ENCODE measurements at regions not wholly inside any gene's neighbourhood (a gene's known extent, or its start where the extent isn't known, plus 50 kb on each side); places are given as distances from the start of the nearest gene placed in this dataset.
A peak's percentile ranks its signal among the peaks of the same experiment; 100 is the strongest.
"Not testable (repeated sequence)": the region's sequence is repeated elsewhere in the genome, so short reads cannot be mapped to it uniquely, and the experiment has no call there.

DNA sequence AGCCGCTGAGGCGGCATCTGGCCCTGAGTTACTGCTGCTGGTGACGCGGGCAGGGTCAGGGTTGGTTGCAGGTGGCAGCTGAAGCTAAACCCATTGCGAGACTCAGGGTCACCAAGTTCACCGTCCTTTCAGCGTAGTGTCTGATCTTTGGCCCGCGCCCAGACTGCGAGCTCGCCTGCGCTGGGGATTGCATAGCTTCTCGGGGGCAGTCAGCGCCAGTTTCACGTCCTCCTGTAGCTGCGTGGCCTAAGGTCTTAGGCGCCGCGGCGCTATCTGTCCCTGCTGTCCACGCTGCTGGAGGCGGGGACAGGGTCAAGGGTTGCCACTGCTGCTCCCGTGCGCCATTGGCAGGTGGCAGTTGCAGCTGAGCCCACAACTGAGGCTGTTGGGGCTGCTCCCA lies 581.3 kb downstream of the TUBA3C start:
- not testable (repeated sequence) for DNase-seq; H3K9me3 ChIP-seq (ENCODE audit: control insufficient read depth in 2 of 2, low read length in 2 of 2); H3K4me1 Mint-ChIP-seq; ATAC-seq (ENCODE audit: low read depth in 2 of 2); H3K27ac ChIP-seq (ENCODE audit: insufficient read depth, low read length, poor library complexity, severe bottlenecking); H3K36me3 ChIP-seq (ENCODE audit: control insufficient read depth, insufficient read depth, low read length); H3K27ac Mint-ChIP-seq; H3K27me3 ChIP-seq (ENCODE audit: control insufficient read depth, insufficient read depth, low read length); H3K4me3 Mint-ChIP-seq; H3K4me3 ChIP-seq (ENCODE audit: low read depth, low read length); H3K4me1 ChIP-seq (ENCODE audit: control insufficient read depth, insufficient read depth, low read length, poor library complexity, severe bottlenecking); H3K27me3 Mint-ChIP-seq; H3K36me3 Mint-ChIP-seq
- H3K9me3 Mint-ChIP-seq, result peaks cover 0 to 11% (median 0%) of the 10 kb centered on the region in 7 donors

DNA sequence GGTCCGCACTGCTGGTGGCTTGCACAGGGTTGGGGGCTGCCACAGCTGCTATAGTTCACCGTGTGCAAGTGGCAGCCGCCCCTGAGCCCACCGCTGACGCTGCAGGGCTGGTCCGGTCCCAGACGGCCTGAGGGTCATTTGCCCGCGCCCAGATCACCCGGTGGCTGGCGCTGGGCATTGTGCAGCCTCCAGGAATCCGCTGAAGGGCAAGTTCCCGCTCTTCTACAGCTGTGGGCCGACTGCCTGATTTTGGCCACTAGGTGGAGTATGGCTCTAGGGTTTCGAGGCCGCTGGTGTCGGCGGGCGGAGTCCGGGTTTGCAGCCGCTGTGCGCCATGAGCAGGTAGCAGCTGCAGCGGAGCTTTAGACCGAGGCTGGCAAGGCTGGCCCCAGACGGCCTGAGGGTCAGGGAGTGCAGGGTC lies 581.8 kb downstream of the TUBA3C start:
- not testable (repeated sequence) for ATAC-seq (ENCODE audit: low read depth in 2 of 2); H3K27ac ChIP-seq (ENCODE audit: insufficient read depth, low read length, poor library complexity, severe bottlenecking); H3K9me3 ChIP-seq (ENCODE audit: control insufficient read depth in 2 of 2, low read length in 2 of 2); H3K4me1 Mint-ChIP-seq; H3K27me3 ChIP-seq (ENCODE audit: control insufficient read depth, insufficient read depth, low read length); H3K4me3 Mint-ChIP-seq; H3K27me3 Mint-ChIP-seq; H3K36me3 ChIP-seq (ENCODE audit: control insufficient read depth, insufficient read depth, low read length); H3K27ac Mint-ChIP-seq; H3K4me1 ChIP-seq (ENCODE audit: control insufficient read depth, insufficient read depth, low read length, poor library complexity, severe bottlenecking); H3K4me3 ChIP-seq (ENCODE audit: low read depth, low read length); H3K36me3 Mint-ChIP-seq
- peaks cover 0 to 11% (median 1%) of the 10 kb centered on the region in 7 donors for H3K9me3 Mint-ChIP-seq
- DNase-seq, result peak in 1 of 3 donors; percentile 8

DNA sequence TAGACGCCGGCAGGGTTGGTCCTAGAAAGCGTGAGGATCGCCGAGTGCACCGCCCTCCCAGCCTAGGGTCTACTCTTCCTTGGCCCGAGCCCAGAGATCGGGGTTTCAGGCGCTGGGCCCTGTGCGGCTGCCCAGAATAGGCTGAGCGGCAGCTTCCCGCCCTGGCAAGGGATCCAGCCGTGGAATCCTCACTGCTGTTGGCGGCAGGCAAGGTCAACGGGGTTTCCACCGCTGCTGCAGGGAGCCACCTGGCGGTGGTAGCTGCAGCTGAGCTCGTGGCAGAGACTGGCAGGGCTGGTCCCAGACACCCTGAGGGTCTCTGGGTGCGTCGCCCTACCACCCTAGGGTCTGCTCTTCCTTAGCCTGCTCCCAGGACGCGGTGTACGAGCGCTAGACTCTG lies 583.1 kb downstream of the TUBA3C start:
- not testable (repeated sequence) for H3K27me3 ChIP-seq (ENCODE audit: control insufficient read depth, insufficient read depth, low read length); H3K27me3 Mint-ChIP-seq; H3K4me3 ChIP-seq (ENCODE audit: low read depth, low read length); ATAC-seq (ENCODE audit: low read depth in 2 of 2); H3K9me3 ChIP-seq (ENCODE audit: control insufficient read depth in 2 of 2, low read length in 2 of 2); H3K36me3 Mint-ChIP-seq; H3K27ac ChIP-seq (ENCODE audit: insufficient read depth, low read length, poor library complexity, severe bottlenecking); H3K36me3 ChIP-seq (ENCODE audit: control insufficient read depth, insufficient read depth, low read length); DNase-seq; H3K27ac Mint-ChIP-seq; H3K4me1 Mint-ChIP-seq; H3K4me3 Mint-ChIP-seq; H3K4me1 ChIP-seq (ENCODE audit: control insufficient read depth, insufficient read depth, low read length, poor library complexity, severe bottlenecking)
- peaks cover 0 to 16% (median 4%) of the 10 kb centered on the region in 7 donors for H3K9me3 Mint-ChIP-seq

DNA sequence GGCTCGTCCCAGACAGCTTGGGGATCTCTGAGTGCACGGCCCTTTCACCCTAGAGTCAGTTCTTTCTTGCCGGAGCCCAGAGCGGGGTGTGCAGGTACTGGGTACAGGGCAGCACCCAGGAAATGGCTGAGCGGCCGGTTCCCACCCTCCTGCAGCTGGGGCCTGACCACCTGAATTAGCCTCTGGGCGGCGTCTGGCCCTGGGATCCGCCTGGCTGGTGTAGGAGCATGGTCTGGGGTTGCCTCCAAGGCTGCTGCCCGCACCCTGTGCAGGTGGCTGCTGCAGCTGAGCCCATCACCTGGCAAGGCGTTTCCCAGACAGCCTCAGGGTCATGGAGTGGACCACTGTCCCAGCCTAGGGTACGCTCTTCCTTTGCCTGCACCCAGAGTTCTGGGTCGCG lies 583.7 kb downstream of the TUBA3C start:
- H3K36me3 ChIP-seq (ENCODE audit: control insufficient read depth, insufficient read depth, low read length); H3K27me3 Mint-ChIP-seq; H3K4me1 ChIP-seq (ENCODE audit: control insufficient read depth, insufficient read depth, low read length, poor library complexity, severe bottlenecking); H3K4me3 ChIP-seq (ENCODE audit: low read depth, low read length); DNase-seq; ATAC-seq (ENCODE audit: low read depth in 2 of 2); H3K27ac Mint-ChIP-seq; H3K27ac ChIP-seq (ENCODE audit: insufficient read depth, low read length, poor library complexity, severe bottlenecking); H3K36me3 Mint-ChIP-seq; H3K27me3 ChIP-seq (ENCODE audit: control insufficient read depth, insufficient read depth, low read length); H3K4me1 Mint-ChIP-seq; H3K9me3 ChIP-seq (ENCODE audit: control insufficient read depth in 2 of 2, low read length in 2 of 2); H3K4me3 Mint-ChIP-seq: not testable (repeated sequence)
- peaks cover 0 to 14% (median 4%) of the 10 kb centered on the region in 7 donors for H3K9me3 Mint-ChIP-seq

DNA sequence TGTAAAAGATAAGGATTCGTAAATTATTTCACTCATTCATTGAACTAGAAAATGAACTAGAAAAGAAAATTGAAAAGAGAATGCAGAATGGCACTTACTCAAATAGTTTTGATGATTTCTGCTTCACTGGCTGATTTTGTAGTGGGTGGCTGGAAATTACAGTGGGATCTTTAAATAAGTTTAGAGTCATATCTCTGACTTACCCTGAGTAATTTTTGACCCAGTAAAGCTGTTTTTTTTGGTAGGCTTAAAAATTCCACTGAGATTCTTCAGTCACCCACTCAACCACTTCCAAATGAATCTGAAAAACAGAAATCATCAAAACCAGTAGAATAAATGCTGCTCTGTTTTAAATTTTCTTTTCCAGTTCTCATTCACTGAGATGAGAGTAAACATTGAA lies 604.5 kb downstream of the TUBA3C start:
- not testable (repeated sequence) for H3K27me3 Mint-ChIP-seq, H3K9me3 Mint-ChIP-seq, H3K27ac Mint-ChIP-seq

DNA sequence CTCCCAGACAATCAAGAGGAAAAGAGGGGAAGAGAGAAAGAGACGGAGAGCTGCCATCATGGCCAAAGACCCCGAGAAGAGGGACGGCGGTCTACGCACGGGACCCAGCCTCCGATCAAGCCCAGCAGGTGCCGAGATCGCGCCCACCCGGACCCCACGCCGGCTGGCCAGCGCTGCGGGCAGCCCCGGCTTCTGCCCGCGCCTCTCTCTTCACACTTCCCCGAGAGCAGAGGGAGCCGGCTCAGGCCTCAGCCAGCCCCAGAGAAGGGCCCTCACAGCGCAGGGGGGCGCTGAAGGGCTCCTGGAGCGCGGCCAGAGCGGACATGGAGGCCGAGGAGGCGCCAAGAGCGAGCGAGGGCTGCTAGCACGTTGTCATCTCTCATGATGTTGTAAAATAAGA lies 613.7 kb downstream of the TUBA3C start:
- ATAC-seq (ENCODE audit: low read depth in 2 of 2); H3K36me3 Mint-ChIP-seq; H3K4me1 Mint-ChIP-seq; H3K9me3 ChIP-seq (ENCODE audit: control insufficient read depth in 2 of 2, low read length in 2 of 2); H3K27ac ChIP-seq (ENCODE audit: insufficient read depth, low read length, poor library complexity, severe bottlenecking); H3K27ac Mint-ChIP-seq; H3K4me1 ChIP-seq (ENCODE audit: control insufficient read depth, insufficient read depth, low read length, poor library complexity, severe bottlenecking); H3K4me3 Mint-ChIP-seq; H3K4me3 ChIP-seq (ENCODE audit: low read depth, low read length); H3K27me3 ChIP-seq (ENCODE audit: control insufficient read depth, insufficient read depth, low read length); H3K9me3 Mint-ChIP-seq; H3K27me3 Mint-ChIP-seq; DNase-seq; H3K36me3 ChIP-seq (ENCODE audit: control insufficient read depth, insufficient read depth, low read length): not testable (repeated sequence)

More for the DNA sequence above, 604.5 kb downstream of the TUBA3C start:
- H3K9me3 ChIP-seq (ENCODE audit: control insufficient read depth in 2 of 2, low read length in 2 of 2); H3K36me3 Mint-ChIP-seq; H3K27me3 ChIP-seq (ENCODE audit: control insufficient read depth, insufficient read depth, low read length); H3K4me1 Mint-ChIP-seq; H3K4me3 ChIP-seq (ENCODE audit: low read depth, low read length); H3K4me1 ChIP-seq (ENCODE audit: control insufficient read depth, insufficient read depth, low read length, poor library complexity, severe bottlenecking); H3K4me3 Mint-ChIP-seq; H3K36me3 ChIP-seq (ENCODE audit: control insufficient read depth, insufficient read depth, low read length); ATAC-seq (ENCODE audit: low read depth in 2 of 2); DNase-seq; H3K27ac ChIP-seq (ENCODE audit: insufficient read depth, low read length, poor library complexity, severe bottlenecking): not testable (repeated sequence)

Measured in CD4-positive, CD25-positive, alpha-beta regulatory T cell (primary cell).